ENCODE measurements at regions not wholly inside any gene's neighbourhood (a gene's known extent, or its start where the extent isn't known, plus 50 kb on each side); places are given as distances from the start of the nearest gene placed in this dataset.

- H3K9me3 ChIP-seq (ENCODE audit: control insufficient read depth, insufficient read depth, low read length): no peaks in the 10 kb centered on the region
- H2BK20ac ChIP-seq (ENCODE audit: low read depth, low read length): no peak overlapping the region
- no peak overlapping the region for H4K8ac ChIP-seq (ENCODE audit: low read depth in 2 of 2, low read length in 2 of 2)
- no peak overlapping the region for H3K18ac ChIP-seq (ENCODE audit: low read depth, low read length)
- ChIA-PET POLR2A (ENCODE audit: unreplicated experiment) (no interaction called here), CTCF (interaction anchor here (0.8 kb wide), 1 partner anchor 84 kb away, joined by 4 read pairs; no protein-coding TSS in a partner anchor)
- no peak for ATAC-seq (ENCODE audit: low read depth)
- no peak for DNase-seq
- dilution Hi-C loops (cut with HindIII; ENCODE audit: low sequenced_read_pairs, unreplicated experiment): no loop called here
- no peak overlapping the region for H2AK9ac ChIP-seq (replicated peaks; ENCODE audit: low read depth, low read length, poor library complexity)
- BruUV-seq (replicated peaks): no TSS peak
- H2AFZ ChIP-seq (replicated peaks; ENCODE audit: low read length, poor library complexity): no peak overlapping the region
- H3K14ac ChIP-seq (replicated peaks; ENCODE audit: low read depth, low read length): no peak overlapping the region
- H3K27me3 ChIP-seq (ENCODE audit: control insufficient read depth, insufficient read depth, low read length): no peaks in the 10 kb centered on the region
- H3K79me1 ChIP-seq (ENCODE audit: low read depth in 1 of 2, low read length in 2 of 2): no peaks in the 10 kb centered on the region
- H3K4me2 ChIP-seq (ENCODE audit: low read depth, low read length): no peak overlapping the region
- H4K91ac ChIP-seq (ENCODE audit: insufficient read depth, low read depth, low read length): no peak overlapping the region
- TF ChIP-seq MAFK (IDR thresholded peaks at IDR 0.05; ENCODE audit: low read depth, low read length) (peak; percentile 95), CEBPB (IDR thresholded peaks at IDR 0.05; ENCODE audit: low read depth, low read length) (no peak)
- H3K4me3 ChIP-seq (ENCODE audit: insufficient read depth, low read depth, low read length): no peak overlapping the region
- no peak overlapping the region for H3K23ac ChIP-seq (ENCODE audit: low read depth, low read length)
- in situ Hi-C loops (cut with MboI; ENCODE audit: low sequenced_read_pairs): no loop called here
- no peak overlapping the region for H2BK5ac ChIP-seq (ENCODE audit: low read depth, low read length, poor library complexity, severe bottlenecking)
- no peak overlapping the region for H2BK120ac ChIP-seq (ENCODE audit: low read depth, low read length)
- H3K4ac ChIP-seq (ENCODE audit: low read depth, low read length): no peak overlapping the region
- H3K9ac ChIP-seq (ENCODE audit: low read depth, low read length): no peak overlapping the region
- intact Hi-C loops (cut with micrococcal nuclease): no loop called here
- H3K9me1 ChIP-seq (ENCODE audit: insufficient read depth, low read length): no peaks in the 10 kb centered on the region
- no peaks in the 10 kb centered on the region for H4K20me1 ChIP-seq (ENCODE audit: insufficient read depth, low read length)
- H3K56ac ChIP-seq (ENCODE audit: extremely low read depth, insufficient read depth, low read length): no peak overlapping the region
- H3K4me1 ChIP-seq (ENCODE audit: control insufficient read depth, insufficient read depth, low read length): no peaks in the 10 kb centered on the region
- no peak overlapping the region for H4K5ac ChIP-seq (ENCODE audit: low read depth, low read length)
- no peaks in the 10 kb centered on the region for H3K36me3 ChIP-seq (ENCODE audit: control insufficient read depth, insufficient read depth, low read length)
- no peak overlapping the region for H2BK15ac ChIP-seq (ENCODE audit: low read depth, low read length)
- no peak overlapping the region for H2AK5ac ChIP-seq (ENCODE audit: low read depth, low read length)
- WGBS, 2 experiments (ENCODE audit: extremely low coverage in 2 of 2, insufficient read length in 1 of 2): no CpG with 5 or more reads among the region's 1 CpG
- no peak overlapping the region for H3K27ac ChIP-seq (ENCODE audit: insufficient read depth, low read length)
These were observed 254.2 kb downstream of the ETNK1 start for GRCh38 chr12:22879203-22879602.
